GM21737 (cell line): ENCODE measurements at regions not wholly inside any gene's neighbourhood (a gene's known extent, or its start where the extent isn't known, plus 50 kb on each side); places are given as distances from the start of the nearest gene placed in this dataset.

Experiments
- ATAC-seq: cut with Tn5 transposase; IDR thresholded peaks from one replicate; pipeline ENCODE4 v1.9.1; 2021; ENCODE audit warnings: mild to moderate bottlenecking, moderate library complexity; ENCODE audit not compliant: unreplicated experiment

DNA sequence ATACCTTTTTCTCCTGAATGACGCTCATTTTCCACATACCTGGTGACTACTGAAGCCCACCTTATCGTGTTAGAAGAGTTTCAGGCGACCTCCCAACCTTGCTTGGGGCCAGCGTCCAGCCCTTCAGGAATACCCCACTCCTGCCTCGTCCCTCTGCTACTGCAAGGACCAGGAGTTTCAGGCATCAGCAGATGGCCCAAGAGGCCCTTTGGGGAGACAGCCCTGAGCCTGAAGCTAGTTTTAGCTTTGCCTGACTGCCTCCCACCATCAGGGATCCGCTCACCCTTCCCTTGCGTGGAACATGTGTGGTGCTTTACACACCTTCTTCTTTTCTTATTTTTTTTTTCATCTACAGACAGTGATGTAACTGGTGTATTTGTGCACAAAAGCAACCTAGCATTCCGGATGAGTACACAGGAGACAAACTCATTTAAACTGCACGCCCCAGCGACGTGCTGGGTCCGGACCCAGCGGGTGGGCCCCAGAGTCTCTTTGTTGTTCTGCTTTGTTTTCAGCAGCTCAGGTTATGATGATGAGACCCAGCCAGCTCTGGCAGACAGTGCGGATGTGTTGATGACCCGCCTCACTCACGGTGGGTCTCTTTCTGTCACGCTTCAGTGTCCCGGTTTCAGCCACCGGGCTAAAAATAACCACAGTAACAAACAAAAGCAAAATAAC is 242.4 kb downstream of the C16orf95 start:
- ATAC-seq, result no peak

DNA sequence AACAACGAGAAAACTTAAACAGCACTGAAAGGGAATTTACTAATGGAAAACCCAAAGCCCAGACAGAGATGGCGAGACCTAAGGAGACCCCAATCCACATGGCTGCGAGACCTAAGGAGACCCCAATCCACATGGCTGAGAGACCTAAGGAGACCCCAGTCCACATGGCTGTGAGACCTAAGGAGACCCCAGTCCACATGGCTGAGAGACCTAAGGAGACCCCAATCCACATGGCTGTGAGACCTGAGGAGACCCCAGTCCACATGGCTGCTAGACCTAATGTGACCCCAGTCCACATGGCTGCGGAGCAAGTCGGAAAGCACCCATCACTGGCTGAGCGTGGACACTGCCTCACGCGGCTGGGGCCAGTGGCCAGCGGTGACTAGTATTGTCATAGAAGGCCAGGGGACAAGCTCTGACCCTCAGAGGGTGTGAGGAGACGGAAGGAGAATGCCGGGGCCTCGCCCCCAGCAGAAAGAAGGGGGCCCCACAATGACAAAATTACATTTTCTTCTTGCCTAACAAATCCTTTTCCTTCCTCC is 241.8 kb downstream of the C16orf95 start:
- no peak for ATAC-seq

DNA sequence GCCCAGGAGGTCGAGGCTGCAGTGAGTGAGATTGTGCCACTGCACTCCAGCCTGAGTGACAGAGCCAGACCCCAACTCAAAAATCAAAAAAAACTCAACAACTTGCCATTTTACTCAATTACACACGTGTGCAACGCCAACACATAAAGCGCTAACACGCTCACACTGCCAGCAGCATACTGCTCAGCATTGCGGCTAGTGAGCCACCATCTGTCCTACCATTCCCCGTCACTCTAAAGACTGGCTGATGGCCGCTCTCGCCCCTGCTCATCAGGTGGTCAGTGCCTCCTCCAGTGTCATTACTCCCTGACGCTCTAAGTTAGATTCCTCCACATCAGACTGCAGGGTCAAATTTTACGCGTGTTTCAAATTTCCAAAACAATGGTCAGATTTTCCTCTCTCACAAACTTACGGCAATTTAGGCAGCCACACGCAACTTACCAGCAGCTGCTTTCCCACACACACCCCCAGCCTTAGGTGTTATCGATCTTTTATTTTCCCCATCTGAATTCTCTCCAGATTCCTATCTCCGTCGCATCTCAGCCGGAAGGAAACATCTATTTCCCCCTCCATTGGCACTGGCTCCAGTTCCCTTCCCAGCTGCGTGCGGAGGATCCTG is 240.8 kb downstream of the C16orf95 start:
- no peak for ATAC-seq

DNA sequence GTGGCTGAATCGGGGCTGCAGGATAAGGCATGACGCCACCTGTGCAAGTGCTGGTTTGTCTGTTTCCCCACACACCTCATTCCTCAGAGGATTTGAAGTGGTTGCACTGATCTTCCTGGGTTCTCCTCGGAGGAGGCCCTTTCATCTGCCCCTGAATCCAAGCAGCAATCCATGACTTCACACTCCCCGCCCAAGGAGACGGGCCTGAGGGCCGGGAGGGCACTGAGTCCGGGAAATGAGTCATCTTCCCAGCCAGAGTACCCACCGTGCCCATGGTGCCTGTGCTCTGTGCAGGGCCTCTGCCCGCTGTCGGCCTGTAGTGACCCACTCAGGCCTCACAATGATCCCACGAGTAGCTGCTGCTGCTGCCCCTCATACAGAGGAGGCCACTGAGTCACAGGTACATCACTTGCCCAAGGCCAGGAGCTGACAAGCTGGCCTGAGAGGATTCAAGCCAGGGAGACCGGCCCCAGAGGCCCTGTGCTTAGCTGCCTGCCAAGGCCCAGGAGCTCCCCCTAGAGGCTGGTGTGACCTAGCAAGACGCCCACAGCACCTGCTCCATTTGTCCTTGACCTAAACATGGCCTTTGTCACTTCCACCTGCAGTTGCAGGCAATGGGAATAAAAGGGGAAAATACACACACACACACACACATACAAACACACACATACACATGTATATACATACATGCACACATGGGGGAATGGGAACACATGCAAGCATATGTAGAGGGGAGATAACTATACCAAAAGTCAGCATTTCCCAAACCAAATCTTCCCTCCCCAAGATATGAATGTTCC is 240.0 kb downstream of the C16orf95 start:
- ATAC-seq, result no peak

DNA sequence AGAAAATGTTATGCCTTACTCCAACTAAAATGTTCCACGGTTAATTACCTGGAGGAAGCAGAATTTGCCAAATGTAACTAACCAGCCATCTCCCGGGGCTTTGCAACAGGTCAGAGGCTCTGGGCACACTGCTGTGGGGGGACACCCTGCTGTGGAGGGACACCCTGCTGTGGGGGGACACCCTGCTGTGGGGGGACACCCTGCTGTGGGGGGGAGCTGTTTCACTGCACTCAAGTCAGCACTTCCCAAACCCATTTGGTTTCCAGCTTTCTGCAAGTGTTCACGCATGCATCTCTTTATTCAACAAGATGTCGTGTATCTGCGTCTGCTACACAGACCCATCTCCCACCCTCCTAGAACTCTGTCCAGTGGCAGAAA is 239.5 kb downstream of the C16orf95 start:
- no peak for ATAC-seq

DNA sequence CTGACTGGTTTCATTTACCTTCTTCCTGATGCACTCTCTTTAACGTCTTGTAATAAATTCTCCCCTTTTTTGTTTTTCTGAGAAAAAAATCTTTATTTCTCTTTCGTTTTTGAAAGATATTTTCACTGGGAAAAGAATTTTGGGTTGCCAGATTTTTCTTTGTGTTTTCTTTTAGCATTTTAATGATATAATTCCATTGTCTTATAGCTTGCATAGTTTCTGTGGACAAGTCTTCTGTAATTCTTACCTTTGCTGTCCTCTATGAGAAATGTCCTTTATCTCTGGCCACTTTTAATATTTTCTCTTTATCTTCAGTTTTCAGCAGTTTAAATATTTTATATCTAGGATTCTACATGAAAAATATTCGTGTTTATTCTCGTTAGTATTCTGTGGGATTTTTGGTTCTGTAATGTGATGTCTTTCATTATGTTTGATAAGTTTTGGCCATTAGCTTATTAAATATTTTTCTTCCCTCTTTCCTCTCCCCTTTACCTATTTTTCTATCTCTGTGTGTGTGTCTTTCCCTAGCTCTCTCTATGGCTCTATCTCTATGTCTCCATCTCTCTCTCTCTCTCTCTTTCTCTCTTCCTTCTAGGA is 236.5 kb downstream of the C16orf95 start:
- ATAC-seq, result no peak

DNA sequence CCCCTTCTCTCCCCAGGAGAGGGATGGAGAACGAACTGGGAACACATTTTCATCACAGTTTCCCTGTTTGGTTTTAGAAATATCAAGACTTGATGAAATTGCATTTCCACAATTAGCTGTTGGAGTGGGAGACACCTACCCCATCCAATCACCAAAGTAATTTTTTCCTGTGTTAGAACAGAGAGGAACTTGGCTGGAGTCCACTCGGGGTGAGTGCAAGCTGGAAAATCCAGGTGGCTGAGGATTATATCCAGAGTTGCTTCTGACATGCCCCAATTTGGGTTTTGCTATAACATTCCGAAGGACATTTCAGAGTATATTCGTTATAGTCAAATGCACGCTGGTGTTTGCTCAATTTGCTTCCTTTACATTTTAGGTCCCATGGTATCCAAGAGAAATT is 231.8 kb downstream of the C16orf95 start:
- ATAC-seq, result no peak

DNA sequence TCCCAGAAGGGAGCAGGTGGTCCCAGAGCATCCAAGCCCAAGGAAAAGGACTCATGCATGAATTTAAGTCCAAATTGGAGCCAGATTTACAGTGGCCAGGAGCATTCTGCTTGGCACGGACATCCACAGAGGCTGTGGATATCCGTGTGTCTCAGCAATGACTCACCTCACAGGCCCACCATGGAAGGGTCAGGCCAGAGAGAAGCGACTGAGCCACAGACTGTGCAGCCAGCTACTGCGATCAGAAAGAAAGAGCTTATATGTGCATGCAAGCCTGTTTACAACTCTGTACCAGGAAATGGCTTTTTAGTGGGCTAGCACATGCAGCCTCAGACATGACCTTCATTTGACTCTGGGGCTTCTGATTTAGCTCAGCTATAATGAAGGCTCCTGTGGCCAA is 231.0 kb downstream of the C16orf95 start:
- no peak for ATAC-seq

DNA sequence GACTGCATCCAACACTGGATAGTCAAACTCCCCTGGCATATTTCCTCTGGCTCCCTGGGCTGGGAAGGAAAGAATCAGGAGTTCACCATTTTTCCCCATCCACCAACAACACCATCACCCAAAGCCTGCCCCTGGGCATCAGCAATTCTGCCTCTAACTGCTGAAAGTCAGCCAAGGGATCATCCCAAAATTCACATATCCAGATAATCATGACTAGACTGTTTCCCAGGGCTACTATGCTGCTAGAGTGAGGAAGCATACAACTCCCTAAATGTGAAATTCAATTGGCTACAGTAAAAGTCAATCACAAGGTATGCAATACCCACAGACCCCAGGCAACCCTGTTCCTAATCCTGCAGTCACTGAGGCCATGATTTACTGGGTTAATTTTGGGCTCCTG is 230.6 kb downstream of the C16orf95 start:
- no peak for ATAC-seq

DNA sequence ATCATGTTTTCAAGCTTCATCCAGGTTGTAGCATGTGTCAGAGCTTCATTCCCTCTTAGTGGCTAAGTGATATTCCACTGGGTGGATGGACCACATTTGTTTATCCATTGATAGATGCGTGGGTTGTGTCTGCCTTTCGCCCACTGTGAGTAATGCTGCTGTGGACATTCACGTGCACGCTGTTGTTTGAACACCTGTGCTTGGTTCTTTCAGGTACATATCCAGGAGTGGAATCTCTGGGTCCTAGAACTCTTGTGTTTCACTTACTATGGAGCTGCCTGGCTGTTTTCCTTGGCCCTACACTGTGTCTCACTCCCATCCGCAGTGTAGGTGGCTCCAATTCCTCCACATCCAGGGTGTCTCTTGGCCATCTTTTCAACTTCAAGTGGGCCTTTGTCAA is 224.2 kb downstream of the C16orf95 start:
- ATAC-seq, result no peak

DNA sequence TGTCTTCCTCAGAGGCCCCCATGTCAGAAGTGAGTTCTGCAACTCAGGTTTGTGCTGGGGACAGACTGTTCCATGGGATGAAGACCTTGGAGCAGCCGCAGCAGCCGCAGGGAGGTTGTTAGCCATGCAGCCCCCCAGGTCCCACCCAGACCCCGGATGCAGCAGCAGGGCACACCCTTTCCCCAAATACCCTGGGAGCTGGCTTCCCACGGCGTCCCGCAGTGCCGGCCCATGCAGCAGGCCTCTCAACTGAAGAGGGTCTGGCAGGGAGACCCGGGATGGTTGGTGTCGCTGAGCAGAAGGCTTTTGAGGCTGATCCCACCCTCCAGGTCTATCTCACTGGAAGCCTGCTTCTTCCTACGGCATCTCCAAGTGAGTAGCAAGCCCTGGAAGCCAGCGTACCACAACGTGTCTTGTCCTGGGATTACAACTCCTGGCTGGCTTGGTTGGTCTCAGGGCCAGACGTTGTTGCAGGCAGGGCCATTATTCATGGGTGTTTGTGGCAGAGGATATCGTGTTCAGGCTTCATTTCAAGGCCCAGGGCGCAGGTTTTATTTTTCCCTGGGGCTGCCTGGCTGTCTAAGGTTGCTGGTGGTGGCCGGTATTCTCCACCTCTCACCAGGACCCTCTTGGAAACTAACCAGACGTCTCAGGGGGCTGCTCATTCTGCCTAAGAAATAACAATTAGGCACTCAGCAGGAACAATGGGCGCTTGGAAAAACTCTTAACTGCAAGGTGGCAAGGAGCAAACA is 223.2 kb downstream of the C16orf95 start:
- ATAC-seq, result no peak

DNA sequence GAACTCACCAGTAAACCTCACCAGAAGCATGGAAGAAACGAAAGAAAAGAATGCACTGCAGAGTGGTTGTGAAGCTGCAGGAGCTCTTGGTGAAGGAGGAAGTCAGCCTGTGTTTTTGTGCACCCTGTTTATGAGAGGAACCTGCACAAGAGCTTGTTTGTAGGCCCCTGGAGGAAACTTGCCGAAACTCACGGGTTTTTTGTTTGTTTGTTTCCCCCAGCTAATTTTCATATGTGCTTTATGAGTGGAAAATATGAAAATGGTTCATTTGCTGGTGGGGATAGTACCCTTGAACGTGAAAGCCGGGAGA is 222.7 kb downstream of the C16orf95 start:
- ATAC-seq, result no peak

DNA sequence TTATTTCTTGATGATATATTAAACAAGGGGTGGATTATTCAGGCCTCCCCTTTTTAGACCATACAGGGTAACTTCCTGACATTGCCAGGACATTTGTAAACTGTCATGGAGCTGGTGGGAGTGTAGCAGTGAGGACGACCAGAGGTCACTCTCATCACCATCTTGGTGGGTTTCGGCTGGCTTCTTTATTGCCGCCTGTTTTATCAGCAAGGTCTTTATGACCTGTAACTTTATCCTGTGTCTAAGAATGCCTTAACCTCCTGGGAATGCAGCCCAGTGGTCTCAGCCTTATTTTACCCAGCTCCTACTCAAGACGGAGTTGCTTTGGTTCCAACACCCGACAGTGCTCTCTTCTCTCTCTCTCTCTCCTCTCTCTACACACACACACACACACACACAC is 221.9 kb downstream of the C16orf95 start:
- no peak for ATAC-seq

DNA sequence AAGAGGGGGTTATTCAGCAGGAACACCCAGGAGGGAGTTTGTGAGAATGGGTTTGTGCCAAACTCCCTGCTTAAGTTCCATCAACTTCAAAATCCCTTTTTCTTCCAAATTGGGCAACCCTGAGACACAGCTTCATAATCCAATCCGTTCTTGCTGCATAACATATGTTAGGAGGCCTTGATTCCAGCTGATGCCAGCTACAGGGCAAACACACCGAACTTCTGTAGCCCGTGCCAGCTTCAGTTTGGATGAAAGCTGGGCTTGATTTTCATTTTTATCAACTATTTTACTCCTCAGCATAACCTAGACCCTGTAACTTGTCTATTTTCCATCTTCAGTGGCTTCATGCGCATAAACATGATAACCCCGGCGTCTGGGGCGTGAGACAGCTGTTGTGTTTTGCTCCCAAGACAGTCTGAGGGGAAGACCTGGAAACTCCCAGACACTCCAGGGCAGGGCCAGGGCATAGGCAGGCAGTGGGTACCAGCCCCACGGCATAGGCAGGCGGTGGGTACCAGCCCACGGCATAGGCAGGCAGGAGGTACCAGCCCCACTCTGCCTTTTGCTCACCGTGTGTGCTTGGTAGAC is 220.4 kb downstream of the C16orf95 start:
- no peak for ATAC-seq

DNA sequence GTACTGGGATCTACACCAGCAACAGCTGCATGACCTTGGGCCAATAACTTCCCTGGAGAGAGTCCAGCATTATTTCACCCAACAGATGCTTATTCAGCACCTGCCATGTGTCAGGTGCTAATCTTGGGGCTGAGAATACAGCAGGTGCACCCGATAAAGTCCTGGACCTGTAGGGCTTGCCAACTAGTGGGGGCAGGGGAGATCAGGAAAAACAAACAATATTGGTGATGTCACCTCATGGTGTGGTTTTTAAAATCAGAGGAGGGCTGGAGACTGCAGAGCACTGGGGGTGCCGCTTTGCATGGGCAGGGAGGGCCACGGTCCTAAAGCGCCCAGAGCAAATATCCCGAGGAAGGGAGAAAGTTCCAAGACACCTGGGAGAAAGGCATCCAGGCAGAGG is 218.8 kb downstream of the C16orf95 start:
- ATAC-seq, result no peak

DNA sequence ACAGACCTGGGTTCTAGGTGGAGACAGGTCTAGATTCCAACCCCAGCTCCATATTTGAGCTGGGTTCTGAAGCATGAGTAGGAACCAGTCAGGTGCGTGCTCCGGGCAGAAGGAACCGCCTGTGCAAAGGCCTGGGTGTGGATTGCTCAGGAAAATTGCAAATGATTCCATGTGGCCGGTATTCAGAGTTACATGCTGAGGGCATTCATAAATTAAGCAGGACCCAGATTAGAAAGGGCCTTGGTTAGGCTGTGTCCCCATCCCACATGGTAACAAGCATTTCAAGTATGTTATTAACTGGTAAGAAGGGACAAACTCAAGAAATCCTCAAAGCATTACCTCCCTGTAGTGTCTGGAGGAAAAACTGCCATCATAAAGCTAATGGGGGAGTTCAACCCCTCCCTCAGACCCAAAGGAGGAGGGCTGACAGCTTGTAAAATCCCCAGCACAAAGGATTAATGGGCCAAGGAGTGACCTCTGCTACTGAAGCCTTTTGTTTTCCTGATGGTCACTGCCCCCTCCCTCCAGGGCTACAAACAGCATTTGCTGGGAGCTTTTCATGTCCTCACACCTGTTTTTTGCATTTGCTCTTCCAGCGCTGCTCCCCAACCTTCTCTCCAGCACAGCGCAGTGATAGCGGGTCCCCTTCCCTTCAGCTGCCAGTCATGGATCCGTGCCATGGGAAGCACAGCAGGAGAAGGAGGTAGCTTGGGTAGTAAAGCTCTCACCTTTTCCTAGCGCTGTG is 218.0 kb downstream of the C16orf95 start:
- ATAC-seq, result no peak

DNA sequence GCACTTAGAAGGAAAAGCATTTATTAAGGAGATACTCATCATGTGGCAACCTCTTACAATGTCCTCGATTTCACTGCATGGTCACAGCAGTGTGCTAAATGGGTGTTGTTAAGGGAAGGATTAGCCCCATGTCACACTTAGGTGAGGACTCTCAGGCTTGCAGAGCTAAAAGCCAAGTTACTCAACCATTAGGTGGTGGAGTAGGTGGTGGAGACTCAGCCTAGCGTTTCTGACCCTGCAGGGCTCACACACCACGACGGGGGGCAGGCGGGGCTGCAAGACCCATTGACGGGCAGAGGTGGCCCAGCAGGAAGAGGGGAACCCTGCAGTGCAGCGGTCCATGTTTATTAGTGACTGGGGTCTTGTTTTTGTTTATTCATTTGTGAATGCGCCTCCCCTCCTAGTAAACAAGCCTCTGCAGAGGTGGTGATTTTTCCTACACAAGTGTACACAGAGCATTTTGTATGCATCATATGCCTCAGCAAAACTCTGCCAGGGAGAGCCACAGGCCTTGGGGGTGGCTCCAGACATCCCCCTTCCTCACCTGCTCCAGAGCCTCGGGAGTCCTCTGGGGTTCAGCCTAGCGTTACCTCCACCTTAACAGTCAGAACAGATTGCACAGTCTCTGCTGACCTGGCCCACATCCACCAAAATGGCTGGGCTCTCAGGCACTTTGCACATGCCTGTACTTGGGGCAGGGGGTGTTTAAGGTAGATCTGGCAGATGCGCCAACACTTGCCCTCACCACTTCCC is 216.7 kb downstream of the C16orf95 start:
- no peak for ATAC-seq

DNA sequence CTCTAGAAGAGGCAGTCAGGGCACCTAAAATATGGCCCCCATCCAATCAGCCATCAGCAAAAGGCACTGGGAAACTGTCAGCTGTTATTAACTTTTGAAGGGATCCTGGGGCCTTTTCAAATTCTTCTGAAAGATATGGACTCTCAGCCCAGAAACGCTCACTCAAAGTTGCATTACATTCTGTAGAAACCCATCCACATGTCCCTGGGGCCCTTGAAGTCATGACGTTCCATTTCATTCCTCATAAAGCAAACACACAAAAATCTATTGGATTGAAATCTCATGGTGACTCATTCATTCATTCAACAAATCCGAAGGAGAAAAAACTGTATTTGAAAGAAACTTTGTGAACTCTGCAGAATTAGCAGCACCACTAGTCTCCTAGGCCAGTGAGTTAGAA is 215.3 kb downstream of the C16orf95 start:
- ATAC-seq, result no peak

DNA sequence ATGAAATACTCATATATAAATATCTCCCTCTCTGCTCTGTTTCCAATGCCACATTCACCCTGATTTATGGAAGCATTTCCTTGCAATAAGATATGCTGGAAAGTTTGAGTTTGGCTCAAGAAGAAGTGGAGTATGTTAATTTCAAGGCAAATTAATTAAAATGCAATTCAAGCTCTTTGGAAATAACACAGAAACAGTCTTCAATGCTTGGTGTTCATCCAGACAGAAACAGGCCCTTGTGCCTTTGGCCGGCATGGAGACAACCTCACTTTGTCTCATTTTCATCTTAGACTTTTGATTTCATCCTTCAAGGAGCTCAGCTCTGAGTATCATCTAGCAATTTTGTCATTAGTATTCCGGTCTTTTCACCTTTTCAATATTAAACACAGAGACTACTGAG is 210.0 kb downstream of the C16orf95 start:
- no peak for ATAC-seq
